ENCODE measurements at regions not wholly inside any gene's neighbourhood (a gene's known extent, or its start where the extent isn't known, plus 50 kb on each side); places are given as distances from the start of the nearest gene placed in this dataset.
"Not testable (repeated sequence)": the region's sequence is repeated elsewhere in the genome, so short reads cannot be mapped to it uniquely, and the experiment has no call there.

DNA sequence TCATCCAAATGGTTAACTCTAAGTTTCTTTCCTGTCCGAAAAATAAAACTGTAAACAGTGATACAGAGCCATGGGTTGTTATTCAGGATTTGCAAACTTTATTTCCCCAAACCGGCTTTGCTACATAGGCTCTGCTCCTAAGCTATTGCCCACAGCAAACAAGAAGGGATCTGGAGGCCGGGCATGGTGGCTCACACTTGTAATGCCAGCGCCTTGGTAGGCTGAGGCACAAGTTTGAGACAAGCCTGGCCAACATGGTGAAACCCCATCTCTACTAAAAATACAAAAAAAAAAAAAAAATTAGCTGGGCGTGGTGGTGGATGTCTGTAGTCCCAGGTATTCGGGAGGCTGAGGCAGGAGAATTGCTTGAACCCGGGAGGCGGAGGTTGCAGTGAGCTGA lies 60.6 kb upstream of the PMEPA1 start:
- intact Hi-C loops (cut with micrococcal nuclease); DNase-seq (ENCODE audit: low spot score); H3K4me3 Mint-ChIP-seq; H3K36me3 Mint-ChIP-seq (ENCODE audit: low read depth); H3K4me1 Mint-ChIP-seq (ENCODE audit: low read depth); H3K9me3 Mint-ChIP-seq; H3K27ac Mint-ChIP-seq: not testable (repeated sequence)
- H3K27me3 Mint-ChIP-seq (ENCODE audit: insufficient read depth), result peaks cover 16% of the 10 kb centered on the region

GRCh38 chr20:57769756-57770155 lies 59.9 kb upstream of the PMEPA1 start:
- intact Hi-C loops (cut with micrococcal nuclease), result no loop called here
- Mint-ChIP-seq H3K9me3 (no peaks in the 10 kb centered on the region), H3K27ac (no peak overlapping the region), H3K4me1 (ENCODE audit: low read depth) (no peaks in the 10 kb centered on the region), H3K4me3 (no peak overlapping the region), H3K36me3 (ENCODE audit: low read depth) (no peaks in the 10 kb centered on the region), H3K27me3 (ENCODE audit: insufficient read depth) (peaks cover 14% of the 10 kb centered on the region)
- DNase-seq (ENCODE audit: low spot score), result no peak

GRCh38 chr20:57768519-57768918 lies 58.7 kb upstream of the PMEPA1 start:
- intact Hi-C loops (cut with micrococcal nuclease), result no loop called here
- no peak overlapping the region for H3K27ac Mint-ChIP-seq
- H3K9me3 Mint-ChIP-seq, result no peaks in the 10 kb centered on the region
- no peaks in the 10 kb centered on the region for H3K36me3 Mint-ChIP-seq (ENCODE audit: low read depth)
- no peak overlapping the region for H3K4me3 Mint-ChIP-seq
- no peak for DNase-seq (ENCODE audit: low spot score)
- H3K27me3 Mint-ChIP-seq (ENCODE audit: insufficient read depth), result peaks cover 14% of the 10 kb centered on the region
- no peaks in the 10 kb centered on the region for H3K4me1 Mint-ChIP-seq (ENCODE audit: low read depth)

DNA sequence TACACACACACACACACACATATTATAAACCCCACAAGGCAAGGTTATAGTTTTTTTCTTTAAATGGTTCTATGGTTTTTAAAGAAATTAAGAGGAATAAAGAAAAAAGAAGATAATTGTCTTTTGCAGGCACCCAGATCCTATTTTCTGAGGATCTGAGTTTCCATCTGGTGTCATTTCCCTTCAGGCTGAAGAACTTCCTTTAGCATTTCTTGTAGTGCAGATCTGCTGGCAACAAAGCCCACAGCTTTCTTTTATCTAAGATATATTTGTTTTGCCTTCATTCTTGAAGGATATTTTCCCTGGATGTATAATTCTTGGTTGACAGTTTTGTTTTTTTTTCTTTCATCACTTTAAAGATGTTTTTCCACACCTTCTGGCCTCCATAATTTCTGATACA lies 57.6 kb upstream of the PMEPA1 start:
- Mint-ChIP-seq H3K9me3 (no peaks in the 10 kb centered on the region), H3K4me1 (ENCODE audit: low read depth) (no peaks in the 10 kb centered on the region), H3K27me3 (ENCODE audit: insufficient read depth) (peaks cover 12% of the 10 kb centered on the region), H3K27ac (no peak overlapping the region), H3K4me3 (no peak overlapping the region), H3K36me3 (ENCODE audit: low read depth) (no peaks in the 10 kb centered on the region)
- intact Hi-C loops (cut with micrococcal nuclease), result loop anchor here (1.0 kb wide), 1 partner anchor 21 kb away; no protein-coding TSS in a partner anchor
- DNase-seq (ENCODE audit: low spot score), result no peak

- Mint-ChIP-seq H3K27me3 (ENCODE audit: insufficient read depth) (peaks cover 10% of the 10 kb centered on the region), H3K36me3 (ENCODE audit: low read depth) (no peaks in the 10 kb centered on the region), H3K4me3 (no peak overlapping the region), H3K4me1 (ENCODE audit: low read depth) (no peaks in the 10 kb centered on the region), H3K27ac (no peak overlapping the region), H3K9me3 (no peaks in the 10 kb centered on the region)
- intact Hi-C loops (cut with micrococcal nuclease), result no loop called here
- DNase-seq (ENCODE audit: low spot score), result no peak
Measured at GRCh38 chr20:57763235-57763595, 53.4 kb upstream of the PMEPA1 start.

DNA sequence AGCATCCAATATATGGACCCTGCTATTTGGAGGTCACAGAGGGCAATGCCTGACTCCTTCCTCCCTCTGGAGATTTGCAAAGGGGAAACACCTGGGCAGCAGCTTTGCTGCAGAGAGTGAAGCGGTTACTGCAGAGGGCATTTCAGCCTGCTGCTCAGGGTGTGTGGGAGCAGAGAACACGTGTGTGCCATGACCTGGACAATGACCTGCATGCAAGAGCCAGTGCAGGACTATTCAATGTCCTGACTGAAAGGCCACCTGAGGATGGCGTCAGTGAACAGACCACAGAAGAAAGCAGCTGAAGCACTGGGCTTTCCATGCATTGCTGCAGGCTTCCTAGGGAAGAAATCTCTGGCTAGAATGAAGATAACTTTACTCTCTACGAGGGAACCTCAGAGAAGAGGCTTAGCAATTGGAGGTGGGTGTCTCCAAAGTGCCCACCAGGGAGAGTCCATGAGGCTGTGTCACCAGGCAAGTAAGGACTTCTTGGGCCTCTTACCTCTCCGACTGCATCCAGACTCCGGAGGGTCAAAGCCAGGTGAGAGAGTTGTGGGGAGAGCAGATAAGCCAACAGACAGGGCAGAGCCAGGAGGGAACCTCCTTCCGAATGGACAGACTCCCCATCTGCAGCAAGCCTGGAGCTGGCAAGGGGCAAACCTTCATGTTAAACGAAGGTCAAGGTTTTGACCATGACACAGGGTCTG lies 52.9 kb upstream of the PMEPA1 start:
- no peak overlapping the region for H3K4me3 Mint-ChIP-seq
- no peak overlapping the region for H3K27ac Mint-ChIP-seq
- H3K27me3 Mint-ChIP-seq (ENCODE audit: insufficient read depth), result peaks cover 7% of the 10 kb centered on the region
- H3K4me1 Mint-ChIP-seq (ENCODE audit: low read depth), result no peaks in the 10 kb centered on the region
- no peak for DNase-seq (ENCODE audit: low spot score)
- intact Hi-C loops (cut with micrococcal nuclease), result no loop called here
- H3K36me3 Mint-ChIP-seq (ENCODE audit: low read depth), result no peaks in the 10 kb centered on the region
- no peaks in the 10 kb centered on the region for H3K9me3 Mint-ChIP-seq

DNA sequence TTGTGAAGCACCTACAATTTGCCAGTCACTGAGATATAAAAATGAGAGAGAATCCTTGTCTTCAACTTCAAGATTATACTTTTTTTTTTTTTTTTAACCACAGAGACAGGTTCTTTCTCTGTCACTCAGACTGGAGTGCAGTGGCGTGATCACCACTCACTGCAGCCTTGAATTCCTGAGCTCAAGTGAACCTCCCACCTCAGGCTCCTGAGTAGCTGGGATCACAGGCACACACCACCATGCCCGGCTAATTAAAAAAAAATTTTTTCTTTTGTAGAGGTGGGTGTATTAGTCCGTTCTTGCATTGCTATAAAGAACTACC lies 51.6 kb upstream of the PMEPA1 start:
- no peak overlapping the region for H3K27ac Mint-ChIP-seq
- H3K9me3 Mint-ChIP-seq, result no peaks in the 10 kb centered on the region
- DNase-seq (ENCODE audit: low spot score), result no peak
- peaks cover 4% of the 10 kb centered on the region for H3K27me3 Mint-ChIP-seq (ENCODE audit: insufficient read depth)
- no peaks in the 10 kb centered on the region for H3K36me3 Mint-ChIP-seq (ENCODE audit: low read depth)
- intact Hi-C loops (cut with micrococcal nuclease), result no loop called here
- H3K4me1 Mint-ChIP-seq (ENCODE audit: low read depth), result no peaks in the 10 kb centered on the region
- no peak overlapping the region for H3K4me3 Mint-ChIP-seq

DNA sequence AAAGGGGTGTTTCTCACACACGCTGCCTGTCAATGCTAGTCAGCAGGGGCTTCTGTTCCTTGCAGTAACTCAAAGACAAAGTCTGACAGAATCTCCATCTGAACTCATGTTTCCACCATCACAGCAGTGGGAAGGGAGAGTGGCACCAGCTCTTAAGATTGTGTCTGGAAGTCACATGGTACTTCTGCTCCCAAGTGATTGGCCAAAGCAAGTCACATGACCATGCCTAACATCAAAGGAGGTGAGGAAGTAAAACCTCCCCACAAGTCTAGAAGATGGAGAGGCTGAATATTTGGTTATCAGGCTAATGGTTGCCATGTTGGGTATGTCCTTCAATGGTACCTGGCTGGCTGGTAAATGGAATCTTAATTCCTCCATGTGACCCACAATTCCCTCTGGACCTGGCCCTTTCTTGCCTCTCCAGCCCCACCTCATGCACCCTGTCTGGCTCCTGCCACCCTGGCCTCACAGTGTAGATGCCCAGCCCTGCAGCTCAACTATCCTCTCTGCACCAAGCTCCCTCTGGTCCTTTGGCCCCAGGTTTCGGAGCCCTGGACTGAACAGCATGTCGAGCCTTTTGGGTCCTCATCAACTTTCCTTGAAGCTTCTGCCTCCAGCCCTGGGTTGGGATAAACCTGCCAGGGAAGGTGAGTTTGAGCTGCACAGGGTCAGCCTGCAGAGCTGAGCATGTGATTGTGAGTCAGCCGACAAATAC lies 51.0 kb upstream of the PMEPA1 start:
- no peaks in the 10 kb centered on the region for H3K4me1 Mint-ChIP-seq (ENCODE audit: low read depth)
- no peak overlapping the region for H3K4me3 Mint-ChIP-seq
- intact Hi-C loops (cut with micrococcal nuclease), result no loop called here
- DNase-seq (ENCODE audit: low spot score), result no peak
- H3K27me3 Mint-ChIP-seq (ENCODE audit: insufficient read depth), result peaks cover 4% of the 10 kb centered on the region
- H3K9me3 Mint-ChIP-seq, result no peaks in the 10 kb centered on the region
- H3K36me3 Mint-ChIP-seq (ENCODE audit: low read depth), result no peaks in the 10 kb centered on the region
- H3K27ac Mint-ChIP-seq, result no peak overlapping the region

DNA sequence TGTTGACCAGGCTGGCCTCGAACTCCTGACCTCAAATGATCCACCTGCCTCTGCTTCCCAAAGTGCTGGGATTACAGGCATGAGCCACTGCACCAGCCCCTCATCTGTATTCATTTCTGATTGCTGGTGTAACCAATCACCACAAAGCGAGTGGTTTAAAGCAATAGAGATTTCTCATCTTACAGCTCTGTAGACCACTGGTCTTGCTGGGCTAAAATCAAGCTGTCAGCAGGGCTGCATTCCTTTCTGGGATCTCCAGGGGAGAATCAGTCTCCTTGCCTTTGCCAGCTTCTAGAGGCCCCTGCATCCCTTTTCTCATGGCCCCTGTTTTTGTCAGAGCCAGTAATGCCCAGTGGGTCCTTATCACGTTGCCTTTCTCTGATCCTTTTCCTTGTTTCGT lies 49.9 kb upstream of the PMEPA1 start:
- Mint-ChIP-seq H3K9me3 (no peaks in the 10 kb centered on the region), H3K4me1 (ENCODE audit: low read depth) (no peaks in the 10 kb centered on the region), H3K36me3 (ENCODE audit: low read depth) (no peaks in the 10 kb centered on the region), H3K4me3 (no peak overlapping the region), H3K27me3 (ENCODE audit: insufficient read depth) (peaks cover 4% of the 10 kb centered on the region), H3K27ac (no peak overlapping the region)
- intact Hi-C loops (cut with micrococcal nuclease), result no loop called here
- DNase-seq (ENCODE audit: low spot score), result no peak
